RPMI7951 (cell line): ENCODE measurements at regions not wholly inside any gene's neighbourhood (a gene's known extent, or its start where the extent isn't known, plus 50 kb on each side); places are given as distances from the start of the nearest gene placed in this dataset.

Experiments used
- DNase-seq: peaks from one replicate; pipeline ENCODE4 v3.0.0-alpha.2; 2012; ENCODE audit warnings: low read depth

DNA sequence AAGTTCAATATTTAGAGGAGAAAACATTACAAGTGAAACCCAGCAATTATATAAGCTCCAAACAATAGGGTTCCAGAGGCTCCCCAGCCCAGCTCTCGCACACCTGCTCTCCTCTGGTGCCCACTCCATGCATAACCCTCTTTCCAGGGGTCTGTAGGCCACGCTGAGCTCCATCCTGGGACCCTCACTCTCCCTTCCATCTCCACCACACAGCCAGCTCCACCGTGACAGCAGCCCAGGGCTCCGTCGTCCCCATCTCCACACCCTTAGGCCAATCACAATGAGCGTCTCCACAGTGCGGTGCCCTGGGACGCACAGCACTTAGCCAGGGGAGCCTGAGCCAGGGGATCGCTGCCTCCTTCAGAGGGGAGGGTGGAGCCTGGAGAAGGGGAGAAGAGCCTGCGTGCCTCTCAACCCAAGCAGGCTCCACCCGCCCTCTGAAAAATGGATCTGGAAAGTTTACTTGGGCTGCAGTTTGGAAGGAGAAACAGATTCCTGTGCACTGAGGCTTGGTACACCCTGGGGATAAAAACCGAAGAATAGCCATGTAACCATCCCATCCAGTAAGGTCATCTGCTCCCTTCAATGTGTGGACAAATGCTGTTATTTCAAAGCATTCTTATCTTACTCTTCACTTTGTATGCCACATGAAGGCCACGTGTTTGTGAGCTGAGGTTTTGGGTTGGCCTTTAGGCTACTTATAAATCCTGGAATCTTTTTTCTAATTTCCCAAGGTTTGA, 72.4 kb upstream of the GGTLC1 start:
- peak; percentile 14 for DNase-seq

DNA sequence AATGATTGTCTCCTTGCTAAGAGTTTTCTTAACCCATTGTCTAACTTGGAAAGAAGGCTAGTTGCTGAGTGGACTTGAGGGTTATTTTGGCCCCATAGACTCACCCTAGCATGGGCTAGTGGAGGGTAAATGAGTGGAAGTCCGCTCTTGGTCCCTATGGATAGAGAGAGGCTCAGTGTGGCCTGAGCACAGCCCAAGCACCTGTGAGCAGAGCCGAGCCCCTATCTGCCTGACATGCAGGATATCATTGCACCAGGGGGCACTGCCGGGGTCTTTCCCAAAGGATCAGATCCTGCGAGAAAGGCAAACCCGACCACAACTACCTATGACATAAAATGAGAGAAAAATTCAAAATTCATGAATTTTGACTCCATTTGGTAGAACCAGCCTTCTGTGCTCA, 70.6 kb upstream of the GGTLC1 start:
- no peak for DNase-seq

DNA sequence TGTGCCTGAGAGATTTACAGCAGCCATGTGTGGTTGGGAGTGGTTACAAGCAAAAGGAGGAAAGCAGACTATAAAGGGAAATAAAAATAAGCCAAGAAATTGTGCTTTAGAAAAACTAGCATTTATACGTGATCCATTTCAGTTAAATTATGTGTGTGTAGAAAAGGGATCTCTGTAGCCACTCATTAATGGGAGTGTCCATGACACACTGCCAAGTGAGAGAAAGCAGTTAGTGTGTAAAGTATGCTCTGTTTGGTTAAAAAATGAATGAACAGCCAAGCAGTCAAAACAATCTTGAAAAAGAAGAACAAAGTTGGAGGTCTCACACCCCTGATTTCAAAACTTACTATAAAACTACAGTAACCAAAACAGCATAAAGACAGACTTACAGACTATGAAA, 67.9 kb upstream of the GGTLC1 start:
- no peak for DNase-seq

DNA sequence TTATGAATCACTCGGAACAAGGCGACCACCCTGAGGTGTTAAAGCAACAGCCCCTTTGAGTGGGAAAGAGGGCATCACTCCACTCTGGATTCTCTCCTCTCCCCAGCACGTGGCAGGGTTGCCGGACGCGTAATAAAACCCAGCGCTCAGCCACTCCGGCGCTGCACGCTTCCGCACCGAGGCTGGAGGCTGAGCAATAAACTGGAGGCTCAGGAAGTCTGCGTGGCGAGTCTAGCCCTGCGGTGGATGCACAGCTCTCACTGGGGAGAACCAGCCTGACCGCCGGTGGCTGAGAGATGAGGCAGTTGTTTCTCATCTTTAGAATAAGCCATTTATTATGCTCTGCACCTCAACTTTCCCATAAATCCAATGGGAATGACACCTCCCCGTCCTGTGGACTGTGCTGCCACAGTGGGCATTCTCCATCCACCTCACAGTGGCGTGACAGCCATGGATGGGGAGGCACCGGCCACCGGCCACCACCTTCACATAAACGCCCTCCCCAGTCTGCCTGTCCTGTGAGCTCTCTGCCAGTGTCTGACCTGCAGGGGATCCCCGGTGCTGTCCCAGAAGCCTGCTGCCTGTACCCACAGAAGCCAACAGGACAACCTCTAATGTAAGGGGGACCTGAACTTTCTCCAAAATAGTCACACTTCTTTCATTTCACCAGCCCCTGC, 64.2 kb upstream of the GGTLC1 start:
- DNase-seq: no peak

DNA sequence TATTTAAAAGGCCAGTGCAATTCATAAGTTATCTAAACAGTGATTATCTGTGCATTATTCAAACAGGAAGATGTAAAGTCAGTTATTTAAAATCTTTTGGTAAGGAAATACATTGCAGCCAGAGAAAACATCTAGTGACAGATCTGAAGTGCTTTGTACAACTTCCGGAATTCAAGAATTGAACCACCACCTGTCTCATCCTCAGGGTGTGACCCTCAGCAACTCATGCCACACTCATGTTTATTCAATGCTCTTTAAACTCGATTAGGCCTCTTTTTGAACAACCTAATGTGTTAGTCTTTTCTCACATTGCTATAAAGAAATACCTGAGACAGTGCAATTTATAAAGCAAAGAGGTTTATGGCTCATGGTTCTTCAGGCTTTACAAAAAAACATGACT, 62.6 kb upstream of the GGTLC1 start:
- no peak for DNase-seq

DNA sequence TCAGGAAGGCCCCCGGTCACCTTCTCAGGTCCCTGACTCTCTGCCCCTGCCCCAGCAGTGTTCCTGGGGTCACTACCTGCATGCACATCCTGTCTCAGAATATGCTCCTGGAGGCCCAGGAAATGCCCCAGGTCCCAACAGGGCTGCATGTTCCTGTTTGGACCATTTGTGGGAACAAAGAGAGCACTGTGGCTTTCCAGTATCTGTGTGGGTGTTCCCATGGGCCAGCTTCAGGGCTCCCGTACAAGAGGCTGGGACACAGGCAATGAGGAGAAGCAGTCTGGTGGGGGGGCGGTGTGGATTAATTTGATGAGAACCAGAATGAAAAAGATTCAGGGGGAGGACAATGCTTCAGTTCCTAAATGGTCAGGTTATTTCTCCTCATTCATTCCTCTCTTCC, 61.5 kb upstream of the GGTLC1 start:
- DNase-seq: no peak

DNA sequence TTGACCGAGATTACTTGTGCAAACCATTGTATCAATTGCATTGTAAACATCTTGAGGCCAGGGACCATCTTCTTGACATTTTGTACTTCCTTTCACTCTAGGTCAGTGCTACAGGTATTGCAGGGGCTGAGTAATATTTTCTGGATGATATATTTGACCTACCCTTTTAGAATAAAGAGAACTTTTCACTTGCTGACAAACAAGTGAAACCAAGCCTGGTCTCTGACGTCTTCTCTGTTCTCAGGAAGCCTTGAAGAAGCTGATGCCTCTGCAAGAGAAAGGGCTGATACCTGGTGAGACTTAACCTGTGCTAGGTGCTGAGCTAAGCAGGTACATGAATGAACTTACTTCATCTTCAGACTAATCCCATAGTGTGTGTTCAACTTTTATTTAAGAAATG, 60.5 kb upstream of the GGTLC1 start:
- DNase-seq: no peak

DNA sequence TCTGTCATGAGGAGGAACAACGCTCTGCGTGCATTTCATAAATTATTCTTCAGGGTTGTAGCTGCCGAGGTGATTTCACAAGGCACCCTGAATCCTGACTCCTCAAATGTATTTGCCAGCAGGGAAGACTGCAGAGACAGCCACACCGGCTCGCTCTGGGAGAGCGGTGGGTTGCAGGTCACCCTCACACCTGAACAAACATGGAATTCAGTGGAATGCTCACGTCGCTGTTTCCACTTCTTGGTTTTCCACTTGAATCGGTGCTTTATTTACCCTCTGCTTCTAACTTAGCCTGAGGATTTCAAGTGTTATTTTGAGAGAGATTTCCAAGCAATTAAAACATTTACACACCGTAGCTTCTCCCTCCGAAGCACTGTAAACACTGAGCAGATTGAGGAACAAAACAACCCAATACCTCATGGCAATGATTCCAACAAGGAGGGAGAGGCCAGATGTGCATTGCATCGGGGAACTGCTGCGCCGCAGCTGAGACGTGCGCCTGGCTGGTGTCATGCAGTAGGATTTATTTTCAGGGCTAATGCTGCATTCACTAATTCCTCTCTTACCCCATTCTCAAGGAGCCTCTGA, 59.5 kb upstream of the GGTLC1 start:
- no peak for DNase-seq

DNA sequence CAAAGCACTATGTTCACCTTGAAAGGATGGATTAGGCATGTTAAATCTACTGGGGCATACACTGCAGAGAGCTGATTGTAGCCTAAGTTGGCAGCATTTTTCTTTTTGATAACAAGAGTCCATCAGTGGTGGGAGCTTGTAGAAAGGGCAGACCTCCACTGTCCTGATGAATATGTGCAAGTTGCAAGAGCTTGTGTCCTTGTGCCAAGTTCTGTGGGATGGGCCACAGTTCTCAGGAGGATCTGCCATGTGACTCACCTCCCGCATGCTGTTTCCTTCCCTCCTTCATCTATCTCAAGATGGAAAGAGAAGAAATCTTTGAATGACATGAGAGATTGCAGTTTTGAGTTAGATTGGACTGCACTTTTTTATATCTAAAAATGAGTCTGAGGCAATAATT, 58.3 kb upstream of the GGTLC1 start:
- no peak for DNase-seq

DNA sequence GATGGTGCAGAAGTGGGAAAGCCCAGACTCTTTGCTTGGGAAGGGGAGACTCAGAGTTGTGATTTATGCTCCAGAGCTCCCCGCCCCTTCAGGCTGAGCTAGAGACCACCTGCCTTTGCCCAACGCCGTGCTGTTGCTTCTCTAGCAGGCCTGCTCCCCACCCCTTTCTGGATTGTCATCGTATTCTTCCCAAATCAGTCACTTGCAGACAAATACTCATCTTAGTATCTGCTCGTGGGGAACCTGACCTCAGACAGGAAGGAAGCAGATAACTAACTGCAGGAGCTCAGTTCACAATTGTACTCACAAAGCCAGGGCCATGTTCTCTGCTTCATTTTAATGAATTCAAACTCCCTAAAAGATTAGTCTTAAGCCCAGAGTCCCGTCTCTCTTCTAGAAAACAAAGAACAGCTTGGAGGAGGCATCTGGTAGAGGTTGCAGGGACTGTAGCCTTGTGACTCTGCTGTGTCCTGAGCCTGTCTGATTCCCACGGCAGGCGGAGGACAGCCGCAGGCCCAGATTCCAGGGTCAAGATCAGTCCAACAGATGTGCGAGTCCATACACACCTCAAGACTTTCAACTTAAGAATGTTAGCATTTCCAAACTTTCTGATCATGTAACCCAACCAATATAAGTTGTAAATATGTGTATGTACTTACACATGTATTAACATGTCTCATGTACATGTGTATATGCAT, 57.2 kb upstream of the GGTLC1 start:
- no peak for DNase-seq

DNA sequence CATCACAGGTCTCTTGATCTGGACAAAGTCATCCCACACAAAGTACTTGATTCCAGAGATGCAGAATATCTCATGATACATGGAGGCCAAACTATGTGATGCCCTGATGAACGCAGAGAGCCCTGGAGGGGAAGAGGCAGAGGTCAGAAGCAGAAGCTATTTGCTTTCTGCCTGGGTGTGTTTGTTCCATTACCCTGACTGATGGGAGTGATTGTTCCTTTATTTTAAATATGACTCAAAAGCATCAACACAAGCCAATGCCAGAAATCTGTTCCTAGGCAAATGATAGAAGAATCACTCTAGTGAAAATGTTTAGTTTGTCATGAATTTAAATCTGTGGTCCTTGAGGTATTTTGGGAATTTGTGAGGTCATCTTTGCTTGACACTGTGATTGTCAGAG, 54.7 kb upstream of the GGTLC1 start:
- no peak for DNase-seq

DNA sequence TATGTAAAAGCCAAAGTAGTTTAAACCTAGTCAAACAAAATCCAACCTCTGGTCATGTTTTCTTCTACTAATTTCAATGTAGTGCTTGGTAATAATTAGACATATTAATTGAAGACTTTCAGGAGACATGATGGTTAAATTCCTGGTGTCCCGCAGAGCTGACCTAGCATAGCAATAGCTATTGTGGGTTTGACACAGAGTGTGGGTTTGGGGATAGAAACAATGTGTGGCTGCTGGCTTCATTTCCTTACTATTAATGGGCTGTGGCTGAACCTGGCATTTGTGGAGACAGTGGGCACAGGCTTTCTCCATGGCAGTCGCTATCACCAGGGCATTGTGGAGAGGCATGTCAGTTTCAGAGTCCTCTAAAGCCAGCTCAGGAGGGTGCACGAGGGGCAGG, 54.1 kb upstream of the GGTLC1 start:
- no peak for DNase-seq

DNA sequence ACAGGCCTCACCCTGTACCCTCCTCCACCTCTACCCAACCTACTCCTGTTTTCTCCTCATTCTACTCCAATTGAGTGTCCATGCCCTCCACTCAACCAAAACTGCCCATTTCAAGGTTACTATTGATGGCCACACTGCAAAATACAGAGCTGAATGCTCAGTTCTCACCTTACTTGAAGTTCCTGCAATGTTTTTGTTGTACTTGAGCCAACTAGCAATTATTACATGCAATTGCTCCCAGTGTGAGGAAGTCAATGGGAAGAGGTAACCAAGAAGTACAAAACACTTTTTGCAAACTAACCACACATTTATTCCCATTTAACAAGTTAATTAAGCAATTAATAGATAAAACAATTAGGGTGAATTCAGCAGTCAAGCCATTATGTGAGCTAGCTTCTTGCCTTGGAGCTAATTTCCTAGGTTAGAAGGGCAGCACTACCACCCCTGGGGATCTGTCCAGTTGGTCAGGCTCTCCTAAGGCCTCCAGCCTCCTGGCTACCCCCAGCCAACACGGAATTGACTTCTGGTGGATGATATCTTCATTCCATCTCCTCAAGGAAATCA, 52.4 kb upstream of the GGTLC1 start:
- DNase-seq: no peak

DNA sequence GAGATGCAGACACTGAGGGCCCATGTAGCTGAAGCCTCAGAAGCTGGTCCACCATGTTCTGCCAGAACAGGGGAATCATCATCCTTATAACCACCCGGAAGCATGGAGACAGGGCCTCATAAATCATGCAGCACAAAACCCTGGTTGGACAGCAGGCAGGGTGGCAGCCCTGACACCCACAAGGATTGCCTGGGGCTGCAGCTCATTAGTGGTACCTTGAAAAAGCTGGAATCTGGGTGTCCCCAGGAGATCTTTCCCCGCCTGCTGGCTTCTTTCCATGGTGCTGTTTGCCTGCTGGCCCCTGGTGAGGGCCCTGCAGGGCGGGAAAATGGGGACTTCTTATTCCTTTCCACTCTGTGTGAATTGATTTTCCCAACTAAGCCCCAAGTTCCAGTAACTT, 50.6 kb upstream of the GGTLC1 start:
- DNase-seq: no peak
